ENCODE measurements at regions not wholly inside any gene's neighbourhood (a gene's known extent, or its start where the extent isn't known, plus 50 kb on each side); places are given as distances from the start of the nearest gene placed in this dataset.

DNA sequence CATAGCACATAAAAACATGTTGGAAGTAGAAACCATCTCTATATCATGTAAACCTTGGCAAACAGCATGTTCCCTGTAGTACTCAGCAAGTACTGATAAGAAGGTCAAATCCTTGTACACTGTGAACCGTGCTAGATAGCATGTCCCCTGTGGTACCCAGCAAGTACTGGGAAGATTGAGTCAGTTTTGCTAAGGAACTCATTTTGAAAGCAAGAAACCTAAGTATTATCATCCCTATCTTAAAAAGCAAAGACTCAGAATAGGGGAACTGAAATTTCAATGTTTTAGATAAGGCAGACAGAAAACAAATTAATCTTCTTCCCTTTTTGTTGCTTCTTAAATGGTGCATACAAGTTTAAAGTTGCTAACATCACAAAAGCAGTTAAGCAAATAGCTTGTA lies 180.2 kb downstream of the RBM46 start:
- TF ChIP-seq, protein P1, sequence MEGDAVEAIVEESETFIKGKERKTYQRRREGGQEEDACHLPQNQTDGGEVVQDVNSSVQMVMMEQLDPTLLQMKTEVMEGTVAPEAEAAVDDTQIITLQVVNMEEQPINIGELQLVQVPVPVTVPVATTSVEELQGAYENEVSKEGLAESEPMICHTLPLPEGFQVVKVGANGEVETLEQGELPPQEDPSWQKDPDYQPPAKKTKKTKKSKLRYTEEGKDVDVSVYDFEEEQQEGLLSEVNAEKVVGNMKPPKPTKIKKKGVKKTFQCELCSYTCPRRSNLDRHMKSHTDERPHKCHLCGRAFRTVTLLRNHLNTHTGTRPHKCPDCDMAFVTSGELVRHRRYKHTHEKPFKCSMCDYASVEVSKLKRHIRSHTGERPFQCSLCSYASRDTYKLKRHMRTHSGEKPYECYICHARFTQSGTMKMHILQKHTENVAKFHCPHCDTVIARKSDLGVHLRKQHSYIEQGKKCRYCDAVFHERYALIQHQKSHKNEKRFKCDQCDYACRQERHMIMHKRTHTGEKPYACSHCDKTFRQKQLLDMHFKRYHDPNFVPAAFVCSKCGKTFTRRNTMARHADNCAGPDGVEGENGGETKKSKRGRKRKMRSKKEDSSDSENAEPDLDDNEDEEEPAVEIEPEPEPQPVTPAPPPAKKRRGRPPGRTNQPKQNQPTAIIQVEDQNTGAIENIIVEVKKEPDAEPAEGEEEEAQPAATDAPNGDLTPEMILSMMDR (IDR thresholded peaks at IDR 0.05; ENCODE audit: insufficient read depth, low read length, severe bottlenecking), result no peak
- FAIRE-seq, result no peak
- Histone ChIP-seq H3K36me3 (ENCODE audit: control insufficient read depth, insufficient read depth, low read length) (no peaks in the 10 kb centered on the region), H3K4me3 (ENCODE audit: low read depth, low read length) (no peak overlapping the region), H3K27me3 (ENCODE audit: control insufficient read depth, insufficient read depth, low read length) (no peaks in the 10 kb centered on the region)
- no peak for DNase-seq (ENCODE audit: low read depth)

DNA sequence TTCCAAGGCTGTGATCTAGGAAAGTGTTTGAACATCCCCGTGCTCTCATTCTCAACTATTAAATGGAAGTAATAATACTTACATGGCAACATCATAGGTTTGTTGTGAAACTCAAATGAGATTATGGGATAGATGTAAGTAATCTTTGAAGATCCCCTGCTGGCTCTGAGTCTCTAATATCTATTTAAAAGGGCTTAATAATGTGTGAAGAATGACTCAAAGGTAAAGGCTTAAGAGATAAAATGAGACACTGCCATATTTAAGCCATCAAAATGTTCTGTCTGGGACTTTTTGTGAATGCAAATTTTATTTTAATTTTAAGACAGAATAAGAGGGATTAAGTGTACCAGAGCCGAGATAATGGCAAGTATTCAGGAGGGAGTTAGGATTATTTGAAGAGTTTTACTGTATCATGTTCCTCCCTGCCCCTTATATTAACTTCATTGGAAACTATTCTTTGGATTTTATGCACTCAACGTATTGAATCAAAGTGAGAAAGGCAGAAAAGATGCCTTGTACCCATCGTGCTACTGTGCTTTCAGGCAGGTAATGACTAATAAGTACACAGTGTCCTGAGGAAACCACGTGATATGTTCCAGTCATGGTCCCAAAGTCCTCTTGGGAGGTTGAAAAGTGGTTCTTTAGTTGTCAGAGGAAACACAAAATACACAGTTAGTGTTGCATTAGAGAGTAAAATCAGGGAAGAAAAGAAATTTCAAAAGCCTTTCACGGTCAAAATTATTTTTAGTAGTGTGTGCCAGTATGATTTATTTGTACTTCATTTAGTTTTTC lies 192.4 kb downstream of the RBM46 start:
- no peak for FAIRE-seq
- TF ChIP-seq, protein P1 (IDR thresholded peaks at IDR 0.05; ENCODE audit: insufficient read depth, low read length, severe bottlenecking), result no peak
- peak; percentile 26 for DNase-seq (ENCODE audit: low read depth)

DNA sequence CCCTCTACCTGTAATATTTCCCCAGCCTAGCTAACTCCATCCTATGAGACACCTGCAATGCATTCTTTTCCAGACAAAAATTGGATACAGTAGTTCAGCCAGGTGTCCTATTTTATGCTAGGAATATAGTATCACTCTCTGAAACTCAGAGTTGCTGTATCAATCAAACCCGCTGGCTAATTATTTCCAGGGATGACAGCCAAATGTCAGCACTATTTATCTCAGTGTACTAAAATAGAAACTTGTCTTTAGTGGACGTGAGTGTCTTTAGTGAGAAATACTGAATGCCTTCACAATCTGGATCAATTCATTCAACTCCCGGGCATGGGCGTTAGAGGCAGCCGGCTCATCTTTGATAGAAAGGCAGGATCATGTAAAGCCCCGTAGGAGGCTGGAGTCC lies 196.2 kb downstream of the RBM46 start:
- Histone ChIP-seq H3K4me3 (ENCODE audit: low read depth, low read length) (no peak overlapping the region), H3K36me3 (ENCODE audit: control insufficient read depth, insufficient read depth, low read length) (no peaks in the 10 kb centered on the region), H3K27me3 (ENCODE audit: control insufficient read depth, insufficient read depth, low read length) (no peaks in the 10 kb centered on the region)
- FAIRE-seq, result no peak
- DNase-seq (ENCODE audit: low read depth), result no peak
- TF ChIP-seq, protein P1 (IDR thresholded peaks at IDR 0.05; ENCODE audit: insufficient read depth, low read length, severe bottlenecking), result no peak

More for the DNA sequence above, 192.4 kb downstream of the RBM46 start:
- no peaks in the 10 kb centered on the region for H3K27me3 ChIP-seq (ENCODE audit: control insufficient read depth, insufficient read depth, low read length)
- H3K4me3 ChIP-seq (ENCODE audit: low read depth, low read length), result no peak overlapping the region
- H3K36me3 ChIP-seq (ENCODE audit: control insufficient read depth, insufficient read depth, low read length), result no peaks in the 10 kb centered on the region

DNA sequence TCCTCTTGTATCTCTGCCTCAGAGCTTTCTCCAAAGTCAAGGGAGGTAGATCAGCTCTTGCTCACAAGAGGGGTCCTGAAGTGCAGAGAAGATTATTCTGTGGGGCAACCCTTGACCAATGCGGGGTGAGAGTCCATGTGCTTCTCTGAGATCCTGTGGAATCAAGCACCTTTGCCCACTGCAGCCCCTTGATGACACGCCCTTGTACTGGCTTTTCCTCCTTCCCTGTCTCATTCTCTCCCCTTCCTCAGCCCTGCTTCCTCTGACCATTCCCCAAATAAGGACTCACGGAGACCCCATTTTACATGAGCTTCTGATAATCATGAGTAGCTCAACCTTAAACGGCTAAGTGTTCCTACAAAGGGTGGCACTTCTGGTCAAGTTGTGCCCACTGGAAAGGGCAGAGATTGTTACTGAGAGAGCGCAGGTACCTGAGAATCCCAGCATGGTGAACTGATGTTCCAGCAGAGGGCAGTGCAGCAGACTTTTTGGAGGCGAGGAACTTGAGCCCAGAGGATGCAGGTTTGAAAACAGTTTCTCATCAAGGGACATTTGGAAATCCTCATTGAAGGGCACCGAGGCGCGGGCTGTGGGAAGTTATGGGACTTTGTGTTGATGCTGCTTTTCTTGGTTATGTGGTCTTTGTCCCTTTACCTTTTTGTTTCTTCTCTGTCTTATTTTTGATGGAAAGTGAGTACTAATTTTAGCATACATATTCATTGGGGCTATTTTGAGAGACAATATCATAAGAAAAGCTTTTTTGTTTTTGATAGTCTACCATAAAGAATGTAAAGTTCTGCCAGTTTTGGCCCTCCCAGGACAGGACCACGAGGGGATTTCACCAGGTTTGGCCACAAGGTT lies 201.3 kb downstream of the RBM46 start:
- TF ChIP-seq, protein P1 (IDR thresholded peaks at IDR 0.05; ENCODE audit: insufficient read depth, low read length, severe bottlenecking), result peak; percentile 76
- DNase-seq (ENCODE audit: low read depth), result peak; percentile 57
- peak; percentile 88 for FAIRE-seq
- Histone ChIP-seq H3K36me3 (ENCODE audit: control insufficient read depth, insufficient read depth, low read length) (no peaks in the 10 kb centered on the region), H3K27me3 (ENCODE audit: control insufficient read depth, insufficient read depth, low read length) (no peaks in the 10 kb centered on the region), H3K4me3 (ENCODE audit: low read depth, low read length) (no peak overlapping the region)

DNA sequence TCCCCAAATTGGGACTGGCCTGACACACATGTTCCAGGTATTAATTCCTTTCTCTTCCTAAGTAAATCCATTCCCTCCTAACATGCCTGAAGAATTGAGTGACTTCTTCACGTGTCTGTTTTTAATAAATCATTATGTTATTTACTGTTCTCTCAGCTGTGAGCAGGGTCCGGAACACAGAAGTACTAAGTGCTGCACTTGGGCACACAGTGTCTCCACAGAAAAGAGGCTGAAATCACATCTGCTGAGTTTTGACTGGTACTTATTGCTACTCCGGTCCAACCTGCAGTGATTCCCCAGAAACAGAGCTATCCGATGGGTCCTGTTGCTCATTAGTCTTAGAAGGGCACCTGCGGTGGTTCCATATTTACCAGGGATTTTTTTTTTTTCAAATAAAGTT lies 202.6 kb downstream of the RBM46 start:
- TF ChIP-seq, protein P1 (IDR thresholded peaks at IDR 0.05; ENCODE audit: insufficient read depth, low read length, severe bottlenecking), result no peak
- Histone ChIP-seq H3K4me3 (ENCODE audit: low read depth, low read length) (no peak overlapping the region), H3K36me3 (ENCODE audit: control insufficient read depth, insufficient read depth, low read length) (no peaks in the 10 kb centered on the region), H3K27me3 (ENCODE audit: control insufficient read depth, insufficient read depth, low read length) (no peaks in the 10 kb centered on the region)
- no peak for DNase-seq (ENCODE audit: low read depth)
- no peak for FAIRE-seq

Measured in bronchial epithelial cell (primary cell).